PC-9 (cell line): ENCODE measurements at regions not wholly inside any gene's neighbourhood (a gene's known extent, or its start where the extent isn't known, plus 50 kb on each side); places are given as distances from the start of the nearest gene placed in this dataset.

Source experiments
- BruUV-seq: library from RNA; stranded (reverse); fragments of 400-500 nt; replicated peaks from 2 replicates; lab custom pipeline; 2021; lab: Mats Ljungman, UMichigan
- CTCF ChIA-PET: fragments of 300-600 bp; sonication (Branson Sonifier 250); formaldehyde crosslinking; loops from one replicate; lab custom pipeline; 2022; ENCODE audit warnings: antibody characterized with exemption; lab: Charles Lee
- POLR2A ChIA-PET: fragments of 300-600 bp; sonication (Branson Sonifier 250); formaldehyde crosslinking; loops from one replicate; lab custom pipeline; 2022; ENCODE audit warnings: antibody characterized with exemption; ENCODE audit not compliant: unreplicated experiment; lab: Charles Lee
- DNase-seq, 2 experiments: peaks; one replicate each; pipeline versions ENCODE4 v3.0.0 to v3.0.0-alpha.2; 2015 to 2022; ENCODE audit warnings: mixed read lengths in 1 of 2
- H2AFZ ChIP-seq: fragments of 200-600 bp; sonication (generic); 2 replicates; pipeline ENCODE4 v1.8.1; 2017; ENCODE audit warnings: antibody characterized with exemption
- H3F3A ChIP-seq: fragments of 200-600 bp; sonication (generic); 2 replicates; pipeline ENCODE4 v1.8.1; 2017; ENCODE audit warnings: antibody characterized with exemption, mild to moderate bottlenecking, low read depth; ENCODE audit not compliant: insufficient read depth
- H3K27ac ChIP-seq: fragments of 200-600 bp; sonication (generic); 2 replicates; pipeline ENCODE4 v1.6.1; 2016; ENCODE audit warnings: mixed run types
- H3K27me3 ChIP-seq: fragments of 200-600 bp; sonication (generic); 2 replicates; pipeline ENCODE4 v1.6.1; 2016; ENCODE audit warnings: low read depth, mixed run types; ENCODE audit not compliant: insufficient read depth
- H3K36me3 ChIP-seq: fragments of 200-600 bp; sonication (generic); 2 replicates; pipeline ENCODE4 v1.6.1; 2016; ENCODE audit warnings: low read depth, mixed run types
- H3K4me1 ChIP-seq: fragments of 200-600 bp; sonication (generic); replicated peaks from 2 replicates; pipeline ENCODE4 v1.6.1; 2016; ENCODE audit warnings: mixed run types; ENCODE audit not compliant: insufficient read depth
- H3K4me2 ChIP-seq: fragments of 200-600 bp; sonication (generic); 2 replicates; pipeline ENCODE4 v1.6.1; 2017; ENCODE audit warnings: mixed run types
- H3K4me3 ChIP-seq: fragments of 200-600 bp; sonication (generic); 2 replicates; pipeline ENCODE4 v1.6.1; 2016; ENCODE audit warnings: mixed run types
- H3K79me2 ChIP-seq: fragments of 200-600 bp; sonication (generic); 2 replicates; pipeline ENCODE4 v1.6.1; 2017; ENCODE audit warnings: low read depth, mixed run types
- H3K9me2 ChIP-seq: fragments of 200-600 bp; sonication (generic); 2 replicates; pipeline ENCODE4 v1.8.1; 2017; ENCODE audit warnings: mild to moderate bottlenecking; ENCODE audit not compliant: insufficient read depth
- H3K9me3 ChIP-seq: fragments of 200-600 bp; sonication (generic); 2 replicates; pipeline ENCODE4 v1.8.1; 2016; ENCODE audit warnings: low read depth; ENCODE audit not compliant: insufficient read depth
- H4K20me1 ChIP-seq: fragments of 200-600 bp; sonication (generic); 2 replicates; pipeline ENCODE4 v1.8.1; 2017; ENCODE audit not compliant: insufficient read depth
- CTCF ChIP-seq: fragments of 200-600 bp; sonication (generic); conservative IDR thresholded peaks from 2 replicates; pipeline ENCODE4 v1.6.1; 2017; ENCODE audit warnings: mixed run types, antibody characterized with exemption, mild to moderate bottlenecking, moderate library complexity
- EZH2 ChIP-seq: fragments of 200-600 bp; sonication (generic); IDR thresholded peaks from 2 replicates; pipeline ENCODE4 v1.8.0; 2017; ENCODE audit warnings: antibody characterized with exemption, low read depth
- intact Hi-C: fragments of 100-400 bp; cut with micrococcal nuclease; formaldehyde crosslinking; loops from one replicate; pipeline ENCODE4 v1.10.0; 2022; ENCODE audit not compliant: unreplicated experiment

GRCh38 chr2:234135750-234136221 lies 85.3 kb downstream of the SPP2 start:
- BruUV-seq: no TSS peak
- DNase-seq: peak; percentile 91 to 93
- peak overlapping the region; percentile 10; the same call in 1 of the 2 replicates for H2AFZ ChIP-seq
- no peaks in the 10 kb centered on the region for H3K79me2 ChIP-seq
- H3K27ac ChIP-seq: peak overlapping the region; percentile 66
- H3K4me1 ChIP-seq: peaks cover 30% of the 10 kb centered on the region
- H3K27me3 ChIP-seq: no peaks in the 10 kb centered on the region
- H4K20me1 ChIP-seq: no peaks in the 10 kb centered on the region
- no peaks in the 10 kb centered on the region for H3K36me3 ChIP-seq
- no peaks in the 10 kb centered on the region; the same call in 1 of the 2 replicates for H3K9me3 ChIP-seq
- intact Hi-C loops: loop anchor here (1.0 to 10.0 kb wide), 17 partner anchors 27 to 982 kb away; partner anchors contain the start of gene HJURP
- no peaks in the 10 kb centered on the region for H3K9me2 ChIP-seq
- TF ChIP-seq CTCF: peak; percentile 90
- TF ChIP-seq EZH2: no peak
- H3K4me2 ChIP-seq: peak overlapping the region; percentile 40
- CTCF ChIA-PET: interaction anchor here (0.6 to 1.5 kb wide), 11 partner anchors 19 to 981 kb away, joined by 3 to 7 read pairs (median 4); no protein-coding TSS in a partner anchor
- H3F3A ChIP-seq: peaks cover 21% of the 10 kb centered on the region
- no peak overlapping the region for H3K4me3 ChIP-seq
- POLR2A ChIA-PET: interaction anchor here (0.5 to 0.6 kb wide), 2 partner anchors 67 to 357 kb away, joined by 3 to 5 read pairs; no protein-coding TSS in a partner anchor

GRCh38 chr2:234134496-234134895 lies 84.0 kb downstream of the SPP2 start:
- no peak overlapping the region for H3K4me3 ChIP-seq
- H3K36me3 ChIP-seq: no peaks in the 10 kb centered on the region
- H4K20me1 ChIP-seq: no peaks in the 10 kb centered on the region
- BruUV-seq: no TSS peak
- no peaks in the 10 kb centered on the region for H3K79me2 ChIP-seq
- no peak for DNase-seq
- no peaks in the 10 kb centered on the region; the same call in 1 of the 2 replicates for H3K9me3 ChIP-seq
- no peak overlapping the region for H3K4me2 ChIP-seq
- H3F3A ChIP-seq: peaks cover 21% of the 10 kb centered on the region
- H2AFZ ChIP-seq: no peak overlapping the region
- H3K4me1 ChIP-seq: peaks cover 30% of the 10 kb centered on the region
- H3K27me3 ChIP-seq: no peaks in the 10 kb centered on the region
- ChIA-PET POLR2A (no interaction called here), CTCF (interaction anchor here (0.6 kb wide), 1 partner anchor 249 kb away, joined by 3 read pairs; no protein-coding TSS in a partner anchor)
- no peaks in the 10 kb centered on the region for H3K9me2 ChIP-seq
- TF ChIP-seq EZH2 (no peak), CTCF (no peak)
- intact Hi-C loops: loop anchor here (10.0 kb wide), 1 partner anchor 280 kb away; the partner anchor contains the start of gene HJURP
- no peak overlapping the region for H3K27ac ChIP-seq

- H3K79me2 ChIP-seq: no peaks in the 10 kb centered on the region
- H3K9me2 ChIP-seq: no peaks in the 10 kb centered on the region
- CTCF ChIA-PET: interaction anchor here (0.6 kb wide), 1 partner anchor 19 kb away, joined by 4 read pairs; no protein-coding TSS in a partner anchor
- no TSS peak for BruUV-seq
- no peaks in the 10 kb centered on the region for H4K20me1 ChIP-seq
- peak in 1 of 2 experiments; percentile 70 for DNase-seq
- no peaks in the 10 kb centered on the region for H3K9me3 ChIP-seq
- peaks cover 21% of the 10 kb centered on the region for H3F3A ChIP-seq
- no peaks in the 10 kb centered on the region for H3K36me3 ChIP-seq
- peaks cover 29% of the 10 kb centered on the region for H3K4me1 ChIP-seq
- TF ChIP-seq EZH2 (no peak), CTCF (no peak)
- no peak overlapping the region for H3K27ac ChIP-seq
- no peak overlapping the region for H2AFZ ChIP-seq
- no peaks in the 10 kb centered on the region for H3K27me3 ChIP-seq
- POLR2A ChIA-PET: no interaction called here
- no peak overlapping the region for H3K4me2 ChIP-seq
- no peak overlapping the region for H3K4me3 ChIP-seq
- intact Hi-C loops: loop anchor here (10.0 kb wide), 1 partner anchor 278 kb away; the partner anchor contains the start of gene HJURP
Measured at GRCh38 chr2:234133004-234133403, 82.5 kb downstream of the SPP2 start.
